WTC11 (cell line): ENCODE measurements at regions not wholly inside any gene's neighbourhood (a gene's known extent, or its start where the extent isn't known, plus 50 kb on each side); places are given as distances from the start of the nearest gene placed in this dataset.

Source experiments
- ATAC-seq: fragments of 200-7000 bp; cut with Tn5 transposase; 2 replicates; pipeline ENCODE4 v1.10.0; 2021; ENCODE audit warnings: mild to moderate bottlenecking, moderate library complexity
- CTCF ChIA-PET: fragments of 300-600 bp; sonication (Branson Sonifier 250); formaldehyde crosslinking; loops from one replicate; lab custom pipeline; 2021; ENCODE audit warnings: antibody characterized with exemption; lab: Charles Lee
- POLR2A ChIA-PET: fragments of 350-600 bp; sonication (Branson Sonifier 250); formaldehyde crosslinking; loops from one replicate; lab custom pipeline; 2021; ENCODE audit warnings: antibody characterized with exemption; lab: Charles Lee
- DNase-seq: peaks from one replicate; pipeline ENCODE4 v3.0.0; 2021; ENCODE audit warnings: low spot score
- H3K27ac Mint-ChIP-seq: 2 replicates; pipeline ENCODE4 v1.8.0; 2021; ENCODE audit warnings: mixed read lengths
- H3K27me3 Mint-ChIP-seq: 2 replicates; pipeline ENCODE4 v1.8.0; 2021; ENCODE audit warnings: low read depth, mild to moderate bottlenecking, moderate library complexity, mixed read lengths
- H3K36me3 Mint-ChIP-seq: 2 replicates; pipeline ENCODE4 v1.8.0; 2021; ENCODE audit warnings: mixed read lengths
- H3K4me1 Mint-ChIP-seq: 2 replicates; pipeline ENCODE4 v1.8.0; 2022; ENCODE audit warnings: mixed read lengths
- H3K4me3 Mint-ChIP-seq: 2 replicates; pipeline ENCODE4 v1.8.0; 2021; ENCODE audit warnings: mild to moderate bottlenecking, moderate library complexity, mixed read lengths
- H3K9me3 Mint-ChIP-seq: 2 replicates; pipeline ENCODE4 v1.8.0; 2021; ENCODE audit warnings: mixed read lengths
- CBFB ChIP-seq: sonication (generic); formaldehyde crosslinking; IDR thresholded peaks from 2 replicates; pipeline ENCODE4 v1.8.1; 2022; ENCODE audit warnings: mild to moderate bottlenecking, low read depth, missing genetic modification reagents
- CREB1 ChIP-seq: sonication (generic); formaldehyde crosslinking; IDR thresholded peaks from 2 replicates; pipeline ENCODE4 v1.8.0; 2023; ENCODE audit warnings: mild to moderate bottlenecking, missing genetic modification reagents
- CREM ChIP-seq: sonication (generic); formaldehyde crosslinking; IDR thresholded peaks from 2 replicates; pipeline ENCODE4 v1.8.1; 2022; ENCODE audit warnings: mild to moderate bottlenecking, missing genetic modification reagents, moderate library complexity
- E2F5 ChIP-seq: sonication (generic); formaldehyde crosslinking; IDR thresholded peaks from 2 replicates; pipeline ENCODE4 v1.8.1; 2022; ENCODE audit warnings: mild to moderate bottlenecking, moderate library complexity, missing genetic modification reagents
- GABPB1 ChIP-seq: sonication (generic); formaldehyde crosslinking; IDR thresholded peaks from 2 replicates; pipeline ENCODE4 v1.8.1; 2023; ENCODE audit warnings: mild to moderate bottlenecking, missing genetic modification reagents
- JAZF1 ChIP-seq: fragments of 250-450 bp; sonication (Bioruptor Pico); IDR thresholded peaks from 2 replicates; pipeline ENCODE4 v1.9.0; 2021; ENCODE audit warnings: moderate library complexity, mild to moderate bottlenecking, inconsistent platforms
- MLX ChIP-seq: sonication (generic); formaldehyde crosslinking; IDR thresholded peaks from 2 replicates; pipeline ENCODE4 v1.8.1; 2023; ENCODE audit warnings: mild to moderate bottlenecking, missing genetic modification reagents, moderate library complexity
- NR2C2 ChIP-seq: sonication (generic); formaldehyde crosslinking; IDR thresholded peaks from 2 replicates; pipeline ENCODE4 v1.8.0; 2022; ENCODE audit warnings: mild to moderate bottlenecking, missing genetic modification reagents
- STAT6 ChIP-seq: sonication (generic); formaldehyde crosslinking; conservative IDR thresholded peaks from 2 replicates; pipeline ENCODE4 v1.8.1; 2023; ENCODE audit warnings: mild to moderate bottlenecking, low read depth, missing genetic modification reagents, moderate library complexity
- ZNF317 ChIP-seq: sonication (generic); formaldehyde crosslinking; IDR thresholded peaks from 2 replicates; pipeline ENCODE4 v1.8.1; 2023; ENCODE audit warnings: low read depth, mild to moderate bottlenecking, moderate library complexity, missing genetic modification reagents, borderline replicate concordance
- ZNF396 ChIP-seq: fragments of 250-450 bp; sonication (Bioruptor Pico); IDR thresholded peaks from 2 replicates; pipeline ENCODE4 v1.8.0; 2021; ENCODE audit warnings: mild to moderate bottlenecking, moderate library complexity, borderline replicate concordance
- TF ChIP-seq, protein P1 (sequence below): sonication (generic); formaldehyde crosslinking; IDR thresholded peaks from 2 replicates; pipeline ENCODE4 v1.8.1; 2023; ENCODE audit warnings: mild to moderate bottlenecking, missing genetic modification reagents
- TF ChIP-seq, protein P2 (sequence below): fragments of 250-450 bp; sonication (Bioruptor Pico); conservative IDR thresholded peaks from 2 replicates; pipeline ENCODE4 v1.9.0; 2021; ENCODE audit warnings: mild to moderate bottlenecking
- TF ChIP-seq, protein P3 (sequence below): sonication (generic); formaldehyde crosslinking; IDR thresholded peaks from 2 replicates; pipeline ENCODE4 v1.8.0; 2023; ENCODE audit warnings: missing genetic modification reagents, mild to moderate bottlenecking, borderline replicate concordance
- TF ChIP-seq, protein P4 (sequence below): fragments of 250-450 bp; sonication (Bioruptor Pico); IDR thresholded peaks from 2 replicates; pipeline ENCODE4 v1.9.0; 2021; ENCODE audit warnings: mild to moderate bottlenecking, borderline replicate concordance

DNA sequence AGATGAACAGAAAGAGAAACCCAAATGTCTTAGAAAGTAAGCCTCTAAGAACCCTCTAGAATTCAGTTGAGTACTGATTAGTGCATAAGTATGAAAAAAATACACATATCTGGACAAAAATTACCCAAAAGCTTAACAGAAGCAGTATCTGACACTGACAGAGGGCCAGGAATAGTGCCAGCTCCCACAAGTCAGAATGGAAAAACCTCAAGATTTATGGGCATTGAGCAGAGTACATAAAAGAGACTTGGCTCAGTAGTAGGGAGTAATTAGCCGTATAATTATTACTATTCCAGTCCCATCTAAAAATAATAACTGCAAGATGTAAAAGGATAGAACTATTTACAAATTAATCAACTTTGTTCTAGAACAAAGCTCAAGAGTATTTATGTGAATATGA is 834.5 kb downstream of the FAM181B start (continued):
- TF ChIP-seq, protein P1, sequence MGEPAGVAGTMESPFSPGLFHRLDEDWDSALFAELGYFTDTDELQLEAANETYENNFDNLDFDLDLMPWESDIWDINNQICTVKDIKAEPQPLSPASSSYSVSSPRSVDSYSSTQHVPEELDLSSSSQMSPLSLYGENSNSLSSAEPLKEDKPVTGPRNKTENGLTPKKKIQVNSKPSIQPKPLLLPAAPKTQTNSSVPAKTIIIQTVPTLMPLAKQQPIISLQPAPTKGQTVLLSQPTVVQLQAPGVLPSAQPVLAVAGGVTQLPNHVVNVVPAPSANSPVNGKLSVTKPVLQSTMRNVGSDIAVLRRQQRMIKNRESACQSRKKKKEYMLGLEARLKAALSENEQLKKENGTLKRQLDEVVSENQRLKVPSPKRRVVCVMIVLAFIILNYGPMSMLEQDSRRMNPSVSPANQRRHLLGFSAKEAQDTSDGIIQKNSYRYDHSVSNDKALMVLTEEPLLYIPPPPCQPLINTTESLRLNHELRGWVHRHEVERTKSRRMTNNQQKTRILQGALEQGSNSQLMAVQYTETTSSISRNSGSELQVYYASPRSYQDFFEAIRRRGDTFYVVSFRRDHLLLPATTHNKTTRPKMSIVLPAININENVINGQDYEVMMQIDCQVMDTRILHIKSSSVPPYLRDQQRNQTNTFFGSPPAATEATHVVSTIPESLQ (CRISPR knock-in tag), result no peak
- no peak for TF ChIP-seq STAT6 (CRISPR knock-in tag)

DNA sequence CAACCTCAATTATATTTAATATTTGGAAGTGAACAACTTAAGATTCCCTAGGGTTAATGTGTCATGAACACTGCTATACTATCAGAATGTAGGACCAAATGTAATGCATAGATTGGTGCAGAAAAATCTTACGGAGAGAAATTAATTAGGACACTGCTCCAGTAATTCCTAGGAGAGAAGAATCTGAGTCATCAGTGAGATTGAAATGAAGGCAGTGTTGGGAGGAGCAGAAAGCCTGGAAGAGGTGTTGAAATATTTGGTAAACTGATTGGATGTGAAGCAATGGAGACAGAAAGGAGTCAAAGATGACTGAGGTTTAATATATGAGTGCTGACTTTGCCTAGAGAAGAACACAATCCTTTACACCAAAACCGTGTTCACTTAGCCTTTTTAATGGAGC is 836.0 kb downstream of the FAM181B start:
- H3K27ac Mint-ChIP-seq, result no peak overlapping the region
- peaks cover 19% of the 10 kb centered on the region for H3K9me3 Mint-ChIP-seq
- DNase-seq (no peak), ATAC-seq (no peak)
- ChIA-PET CTCF (no interaction called here), POLR2A (no interaction called here)
- peaks cover 9% of the 10 kb centered on the region for H3K36me3 Mint-ChIP-seq
- H3K27me3 Mint-ChIP-seq, result no peaks in the 10 kb centered on the region
- TF ChIP-seq, protein P2, sequence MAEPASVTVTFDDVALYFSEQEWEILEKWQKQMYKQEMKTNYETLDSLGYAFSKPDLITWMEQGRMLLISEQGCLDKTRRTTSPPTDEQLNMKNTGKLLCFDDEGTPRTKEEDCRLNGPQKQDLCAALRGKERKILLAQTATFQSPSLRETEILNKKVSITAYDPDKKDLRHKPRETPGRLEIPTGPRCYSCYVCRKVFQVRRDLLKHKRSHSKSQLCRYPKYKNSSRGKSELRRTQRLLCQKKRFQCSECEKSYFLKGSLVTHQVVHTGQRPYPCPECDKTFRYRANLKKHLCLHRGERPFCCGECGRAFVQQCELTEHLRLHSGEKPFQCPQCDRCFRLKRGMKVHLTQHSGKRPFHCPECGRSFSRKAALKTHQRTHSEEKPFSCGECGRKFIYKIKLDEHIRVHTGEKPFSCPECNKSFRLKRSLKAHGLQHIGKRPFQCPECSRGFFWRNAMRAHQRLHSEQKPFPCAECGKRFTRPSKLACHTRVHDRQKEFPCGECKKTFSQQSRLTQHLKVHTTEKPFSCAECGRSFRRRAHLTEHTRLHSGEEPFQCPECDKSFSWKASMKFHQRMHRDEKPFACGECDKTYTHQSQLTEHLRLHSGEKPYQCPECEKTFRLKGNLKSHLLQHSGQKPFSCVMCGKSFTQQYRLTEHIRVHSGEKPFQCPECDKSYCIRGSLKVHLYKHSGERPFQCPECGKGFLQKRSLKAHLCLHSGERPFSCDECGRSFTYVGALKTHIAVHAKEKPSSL (CRISPR knock-in tag), result no peak
- TF ChIP-seq GABPB1 (CRISPR knock-in tag), result no peak
- TF ChIP-seq MLX (CRISPR knock-in tag), result no peak
- TF ChIP-seq CREB1 (CRISPR knock-in tag), result no peak
- no peak for TF ChIP-seq JAZF1 (CRISPR knock-in tag)
- no peak for TF ChIP-seq NR2C2 (CRISPR knock-in tag)
- no peak for TF ChIP-seq CBFB
- TF ChIP-seq, protein P3, sequence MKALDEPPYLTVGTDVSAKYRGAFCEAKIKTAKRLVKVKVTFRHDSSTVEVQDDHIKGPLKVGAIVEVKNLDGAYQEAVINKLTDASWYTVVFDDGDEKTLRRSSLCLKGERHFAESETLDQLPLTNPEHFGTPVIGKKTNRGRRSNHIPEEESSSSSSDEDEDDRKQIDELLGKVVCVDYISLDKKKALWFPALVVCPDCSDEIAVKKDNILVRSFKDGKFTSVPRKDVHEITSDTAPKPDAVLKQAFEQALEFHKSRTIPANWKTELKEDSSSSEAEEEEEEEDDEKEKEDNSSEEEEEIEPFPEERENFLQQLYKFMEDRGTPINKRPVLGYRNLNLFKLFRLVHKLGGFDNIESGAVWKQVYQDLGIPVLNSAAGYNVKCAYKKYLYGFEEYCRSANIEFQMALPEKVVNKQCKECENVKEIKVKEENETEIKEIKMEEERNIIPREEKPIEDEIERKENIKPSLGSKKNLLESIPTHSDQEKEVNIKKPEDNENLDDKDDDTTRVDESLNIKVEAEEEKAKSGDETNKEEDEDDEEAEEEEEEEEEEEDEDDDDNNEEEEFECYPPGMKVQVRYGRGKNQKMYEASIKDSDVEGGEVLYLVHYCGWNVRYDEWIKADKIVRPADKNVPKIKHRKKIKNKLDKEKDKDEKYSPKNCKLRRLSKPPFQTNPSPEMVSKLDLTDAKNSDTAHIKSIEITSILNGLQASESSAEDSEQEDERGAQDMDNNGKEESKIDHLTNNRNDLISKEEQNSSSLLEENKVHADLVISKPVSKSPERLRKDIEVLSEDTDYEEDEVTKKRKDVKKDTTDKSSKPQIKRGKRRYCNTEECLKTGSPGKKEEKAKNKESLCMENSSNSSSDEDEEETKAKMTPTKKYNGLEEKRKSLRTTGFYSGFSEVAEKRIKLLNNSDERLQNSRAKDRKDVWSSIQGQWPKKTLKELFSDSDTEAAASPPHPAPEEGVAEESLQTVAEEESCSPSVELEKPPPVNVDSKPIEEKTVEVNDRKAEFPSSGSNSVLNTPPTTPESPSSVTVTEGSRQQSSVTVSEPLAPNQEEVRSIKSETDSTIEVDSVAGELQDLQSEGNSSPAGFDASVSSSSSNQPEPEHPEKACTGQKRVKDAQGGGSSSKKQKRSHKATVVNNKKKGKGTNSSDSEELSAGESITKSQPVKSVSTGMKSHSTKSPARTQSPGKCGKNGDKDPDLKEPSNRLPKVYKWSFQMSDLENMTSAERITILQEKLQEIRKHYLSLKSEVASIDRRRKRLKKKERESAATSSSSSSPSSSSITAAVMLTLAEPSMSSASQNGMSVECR (CRISPR knock-in tag), result no peak
- TF ChIP-seq CREM (CRISPR knock-in tag), result no peak
- no peak for TF ChIP-seq E2F5
- no peak for TF ChIP-seq ZNF396 (CRISPR knock-in tag)
- no peak for TF ChIP-seq ZNF317
- TF ChIP-seq, protein P4, sequence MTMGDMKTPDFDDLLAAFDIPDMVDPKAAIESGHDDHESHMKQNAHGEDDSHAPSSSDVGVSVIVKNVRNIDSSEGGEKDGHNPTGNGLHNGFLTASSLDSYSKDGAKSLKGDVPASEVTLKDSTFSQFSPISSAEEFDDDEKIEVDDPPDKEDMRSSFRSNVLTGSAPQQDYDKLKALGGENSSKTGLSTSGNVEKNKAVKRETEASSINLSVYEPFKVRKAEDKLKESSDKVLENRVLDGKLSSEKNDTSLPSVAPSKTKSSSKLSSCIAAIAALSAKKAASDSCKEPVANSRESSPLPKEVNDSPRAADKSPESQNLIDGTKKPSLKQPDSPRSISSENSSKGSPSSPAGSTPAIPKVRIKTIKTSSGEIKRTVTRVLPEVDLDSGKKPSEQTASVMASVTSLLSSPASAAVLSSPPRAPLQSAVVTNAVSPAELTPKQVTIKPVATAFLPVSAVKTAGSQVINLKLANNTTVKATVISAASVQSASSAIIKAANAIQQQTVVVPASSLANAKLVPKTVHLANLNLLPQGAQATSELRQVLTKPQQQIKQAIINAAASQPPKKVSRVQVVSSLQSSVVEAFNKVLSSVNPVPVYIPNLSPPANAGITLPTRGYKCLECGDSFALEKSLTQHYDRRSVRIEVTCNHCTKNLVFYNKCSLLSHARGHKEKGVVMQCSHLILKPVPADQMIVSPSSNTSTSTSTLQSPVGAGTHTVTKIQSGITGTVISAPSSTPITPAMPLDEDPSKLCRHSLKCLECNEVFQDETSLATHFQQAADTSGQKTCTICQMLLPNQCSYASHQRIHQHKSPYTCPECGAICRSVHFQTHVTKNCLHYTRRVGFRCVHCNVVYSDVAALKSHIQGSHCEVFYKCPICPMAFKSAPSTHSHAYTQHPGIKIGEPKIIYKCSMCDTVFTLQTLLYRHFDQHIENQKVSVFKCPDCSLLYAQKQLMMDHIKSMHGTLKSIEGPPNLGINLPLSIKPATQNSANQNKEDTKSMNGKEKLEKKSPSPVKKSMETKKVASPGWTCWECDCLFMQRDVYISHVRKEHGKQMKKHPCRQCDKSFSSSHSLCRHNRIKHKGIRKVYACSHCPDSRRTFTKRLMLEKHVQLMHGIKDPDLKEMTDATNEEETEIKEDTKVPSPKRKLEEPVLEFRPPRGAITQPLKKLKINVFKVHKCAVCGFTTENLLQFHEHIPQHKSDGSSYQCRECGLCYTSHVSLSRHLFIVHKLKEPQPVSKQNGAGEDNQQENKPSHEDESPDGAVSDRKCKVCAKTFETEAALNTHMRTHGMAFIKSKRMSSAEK (CRISPR knock-in tag), result no peak
- no peaks in the 10 kb centered on the region for H3K4me1 Mint-ChIP-seq
- H3K4me3 Mint-ChIP-seq, result no peak overlapping the region
